Naive B cell (primary cell): ENCODE measurements at regions not wholly inside any gene's neighbourhood (a gene's known extent, or its start where the extent isn't known, plus 50 kb on each side); places are given as distances from the start of the nearest gene placed in this dataset.
"Not testable (repeated sequence)": the region's sequence is repeated elsewhere in the genome, so short reads cannot be mapped to it uniquely, and the experiment has no call there.

Source experiments
- ATAC-seq, 2 donors: fragments of 150-1000 bp; cut with Tn5 transposase; 2 replicates each; pipeline ENCODE4 v1.10.0; 2021; ENCODE audit warnings: low read depth in 2 of 2, mild to moderate bottlenecking in 2 of 2, moderate library complexity in 2 of 2
- DNase-seq: peaks from one replicate; pipeline ENCODE4 v3.0.0; 2022
- H3K27ac Mint-ChIP-seq, 6 donors: one replicate each; pipeline ENCODE4 v1.8.0; 2020 to 2022; ENCODE audit warnings: mild to moderate bottlenecking in 6 of 6, mixed read lengths in 6 of 6, moderate library complexity in 5 of 6, inconsistent platforms in 2 of 6
- H3K27me3 Mint-ChIP-seq, 3 donors: one replicate each; pipeline ENCODE4 v1.8.0; 2021 to 2022; ENCODE audit warnings: mixed read lengths in 3 of 3, mild to moderate bottlenecking in 1 of 3
- H3K36me3 Mint-ChIP-seq, 2 donors: one replicate each; pipeline ENCODE4 v1.8.0; 2020 to 2022; ENCODE audit warnings: mixed read lengths in 2 of 2, inconsistent platforms in 1 of 2, mild to moderate bottlenecking in 1 of 2
- H3K4me1 Mint-ChIP-seq, 3 donors: one replicate each; pipeline ENCODE4 v1.8.0; 2020 to 2022; ENCODE audit warnings: mixed read lengths in 3 of 3, inconsistent platforms in 1 of 3, mild to moderate bottlenecking in 1 of 3, moderate library complexity in 1 of 3
- H3K4me3 Mint-ChIP-seq, 8 donors: one replicate each; pipeline ENCODE4 v1.8.0; 2020 to 2022; ENCODE audit warnings: mild to moderate bottlenecking in 8 of 8, mixed read lengths in 8 of 8, moderate library complexity in 8 of 8, inconsistent platforms in 2 of 8
- H3K9me3 Mint-ChIP-seq, 7 donors: one replicate each; pipeline ENCODE4 v1.8.0; 2020 to 2022; ENCODE audit warnings: mixed read lengths in 7 of 7, mild to moderate bottlenecking in 5 of 7, inconsistent platforms in 2 of 7, moderate library complexity in 1 of 7

DNA sequence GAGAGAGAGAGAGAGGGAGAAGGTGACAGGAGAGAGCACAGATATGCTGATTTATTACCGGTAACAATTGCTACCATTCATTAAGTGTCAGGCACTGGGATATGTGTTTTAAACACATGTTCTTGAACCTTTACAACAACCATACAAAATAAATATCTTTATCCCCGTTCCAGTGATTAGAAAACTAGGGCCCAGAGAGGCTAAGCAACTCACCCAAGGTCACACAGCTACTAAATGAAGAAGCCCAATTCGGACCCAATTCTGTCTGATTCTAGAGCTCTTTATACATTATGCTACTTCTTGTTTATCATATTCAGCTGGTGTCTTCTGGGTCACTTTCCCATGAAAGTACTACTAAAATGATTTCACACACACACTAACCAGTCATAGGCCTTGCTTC lies 154.0 kb upstream of the RAG2 start:
- ATAC-seq (no peak), DNase-seq (no peak)
- Mint-ChIP-seq H3K4me1 (peaks cover 0 to 4% (median 0%) of the 10 kb centered on the region in 3 donors), H3K4me3 (no peak overlapping the region), H3K36me3 (no peaks in the 10 kb centered on the region), H3K27me3 (peaks cover 11 to 45% (median 24%) of the 10 kb centered on the region in 3 donors), H3K27ac (no peak overlapping the region), H3K9me3 (no peaks in the 10 kb centered on the region)

DNA sequence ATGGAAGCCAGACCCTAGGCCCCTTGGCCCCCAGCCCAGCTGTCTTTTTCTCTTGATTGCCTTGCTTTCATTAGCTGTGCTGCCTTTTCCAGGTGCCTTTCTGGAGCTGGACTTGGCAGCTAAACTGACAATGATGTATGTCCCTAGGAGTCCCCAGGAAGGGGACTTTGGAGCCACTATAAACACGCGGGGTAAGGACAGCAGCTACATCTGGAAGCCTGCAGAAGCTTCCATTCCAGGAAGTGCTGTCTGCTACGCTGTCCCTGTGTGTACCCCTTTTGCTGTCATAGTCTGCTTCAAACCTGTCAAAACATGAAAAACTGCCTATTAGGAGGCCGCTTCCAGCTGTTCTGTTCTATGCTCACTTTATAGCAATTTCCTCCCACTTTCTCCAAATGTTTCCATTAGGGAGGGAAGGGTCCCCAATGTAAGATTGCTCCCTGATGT lies 153.3 kb upstream of the RAG2 start:
- peaks cover 0 to 5% (median 0%) of the 10 kb centered on the region in 3 donors for H3K4me1 Mint-ChIP-seq
- H3K27ac Mint-ChIP-seq: no peak overlapping the region
- H3K36me3 Mint-ChIP-seq: no peaks in the 10 kb centered on the region
- no peak for ATAC-seq
- H3K9me3 Mint-ChIP-seq: no peaks in the 10 kb centered on the region
- H3K27me3 Mint-ChIP-seq: peaks cover 14 to 43% (median 27%) of the 10 kb centered on the region in 3 donors
- no peak for DNase-seq
- H3K4me3 Mint-ChIP-seq: no peak overlapping the region

DNA sequence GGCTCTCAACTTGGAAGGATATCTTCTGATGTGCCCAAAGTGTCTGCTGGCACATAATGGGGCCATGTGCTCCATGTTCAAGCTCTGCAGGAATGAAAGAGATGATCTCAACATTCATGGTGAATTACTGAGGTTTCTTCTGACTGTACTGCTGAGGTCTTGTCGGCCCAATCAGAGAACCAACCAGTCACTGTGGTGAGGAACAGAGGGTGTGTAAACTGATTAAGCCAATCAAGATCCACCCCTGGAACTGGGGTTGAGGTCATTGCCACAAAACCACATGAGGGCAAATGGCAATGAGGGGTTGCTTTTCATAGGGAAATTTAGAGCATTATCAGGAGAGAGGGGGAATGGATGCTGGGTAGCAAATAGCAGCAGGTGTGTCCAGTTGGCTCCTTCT lies 152.3 kb upstream of the RAG2 start:
- no peaks in the 10 kb centered on the region for H3K9me3 Mint-ChIP-seq
- H3K36me3 Mint-ChIP-seq: no peaks in the 10 kb centered on the region
- no peak overlapping the region for H3K4me3 Mint-ChIP-seq
- H3K27ac Mint-ChIP-seq: no peak overlapping the region
- DNase-seq (no peak), ATAC-seq (no peak)
- H3K27me3 Mint-ChIP-seq: peaks cover 14 to 36% (median 27%) of the 10 kb centered on the region in 3 donors
- H3K4me1 Mint-ChIP-seq: peaks cover 0 to 5% (median 0%) of the 10 kb centered on the region in 3 donors

DNA sequence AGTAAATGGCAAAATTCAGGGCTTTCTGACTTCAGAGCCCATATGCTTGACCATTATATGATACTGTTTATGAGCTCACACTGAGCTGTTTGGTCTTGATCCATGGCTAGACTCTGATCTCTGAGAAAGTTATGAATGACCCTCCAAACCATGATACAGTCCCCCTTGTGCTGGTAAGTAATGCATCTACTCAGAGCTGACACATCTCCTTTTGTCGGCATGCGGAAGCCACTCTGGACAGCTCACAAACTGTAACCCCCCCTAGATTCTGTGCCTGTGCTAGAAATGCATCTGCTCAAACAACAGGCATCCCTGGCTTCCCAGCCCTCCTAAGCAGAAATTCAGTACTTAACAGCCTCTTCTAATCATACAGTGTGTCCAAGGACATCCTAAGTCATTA lies 150.8 kb upstream of the RAG2 start:
- no peaks in the 10 kb centered on the region for H3K9me3 Mint-ChIP-seq
- no peak overlapping the region for H3K27ac Mint-ChIP-seq
- no peaks in the 10 kb centered on the region for H3K36me3 Mint-ChIP-seq
- H3K4me1 Mint-ChIP-seq: peaks cover 4 to 11% (median 6%) of the 10 kb centered on the region in 3 donors
- H3K4me3 Mint-ChIP-seq: no peak overlapping the region
- no peak for ATAC-seq
- no peak for DNase-seq
- H3K27me3 Mint-ChIP-seq: peaks cover 22 to 34% (median 25%) of the 10 kb centered on the region in 3 donors

DNA sequence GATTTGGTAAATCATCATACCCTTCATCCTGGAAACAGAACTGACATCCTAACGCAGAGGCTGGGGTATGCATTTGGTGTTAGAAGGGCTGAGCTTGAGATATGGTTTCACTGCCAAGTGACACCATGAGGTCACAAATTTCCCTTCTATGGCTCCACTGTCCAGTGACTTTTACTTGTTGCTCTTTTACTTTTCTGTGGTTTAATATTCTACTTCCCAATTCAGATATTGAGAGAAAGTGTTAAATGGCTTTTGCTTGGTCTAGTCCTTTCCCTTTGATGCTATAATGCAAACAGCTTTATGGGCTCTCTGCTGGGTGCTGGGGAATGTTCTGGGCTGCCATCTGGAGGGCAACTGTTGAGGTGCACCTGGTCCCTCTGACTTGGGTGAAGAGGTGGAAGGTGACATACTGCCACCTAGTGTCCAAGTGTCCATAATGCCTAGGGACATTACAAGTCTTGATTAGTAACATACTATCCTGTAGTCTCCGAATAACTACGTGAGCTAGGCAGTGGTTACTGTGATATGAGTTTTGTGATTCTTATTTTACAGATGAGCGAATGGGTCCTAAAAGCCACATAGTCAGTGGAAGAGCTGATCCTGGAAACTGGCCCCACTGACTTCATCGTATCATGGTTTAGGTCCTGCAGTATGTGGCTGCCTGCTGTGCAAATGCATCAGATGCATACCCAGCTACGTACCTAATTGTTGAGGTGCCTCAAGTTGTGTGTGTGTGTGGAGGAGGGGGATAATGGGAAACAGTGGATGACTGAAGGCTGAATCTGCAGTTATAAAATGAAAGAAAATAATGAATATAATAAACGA lies 149.1 kb upstream of the RAG2 start:
- peak; percentile 61 for DNase-seq
- Mint-ChIP-seq H3K4me1 (peaks cover 4 to 11% (median 6%) of the 10 kb centered on the region in 3 donors), H3K4me3 (peak overlapping the region in 1 of 8 donors; percentile 20), H3K27me3 (peaks cover 21 to 27% (median 25%) of the 10 kb centered on the region in 3 donors), H3K27ac (no peak overlapping the region), H3K9me3 (no peaks in the 10 kb centered on the region), H3K36me3 (no peaks in the 10 kb centered on the region)
- peak; percentile 95 for ATAC-seq

DNA sequence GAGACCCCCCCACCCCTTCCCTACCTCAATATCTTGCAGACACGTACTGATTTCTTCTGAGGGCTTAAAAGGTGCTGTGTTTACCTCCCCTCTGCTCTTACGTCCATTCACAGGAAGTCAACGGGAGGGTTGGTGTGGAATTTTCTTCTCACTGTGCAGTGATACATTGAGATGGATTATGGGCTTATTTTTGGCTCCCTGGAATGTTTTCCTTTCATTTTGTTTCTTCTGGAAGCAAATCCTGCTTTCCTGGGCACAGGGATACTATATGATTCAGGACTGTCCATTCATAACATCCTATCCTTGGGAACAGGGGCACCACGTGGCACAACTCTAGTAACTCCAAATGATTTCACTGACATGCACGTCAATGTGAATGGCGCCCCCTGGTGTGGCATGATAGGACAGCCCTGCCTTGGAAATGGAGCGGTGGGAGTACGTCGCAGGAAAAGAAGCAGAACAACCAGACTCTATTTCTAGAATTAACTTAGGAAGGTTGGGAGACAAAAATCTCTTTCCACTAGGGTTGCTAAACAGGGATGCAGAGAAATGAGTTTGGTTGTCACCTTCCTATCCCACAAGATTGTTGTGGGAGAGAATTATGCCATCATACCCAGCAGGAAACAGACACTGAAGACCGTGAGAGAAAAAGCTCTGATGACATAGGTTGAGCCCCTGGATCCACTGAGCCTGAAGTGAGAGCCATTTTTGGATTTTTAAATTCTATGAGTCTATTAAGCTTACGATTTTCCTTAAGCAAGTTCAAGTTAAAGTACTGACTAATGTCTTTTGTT lies 146.5 kb upstream of the RAG2 start:
- peak; percentile 26 for DNase-seq
- ATAC-seq: peak; percentile 27 to 40
- Mint-ChIP-seq H3K4me1 (peaks cover 4 to 11% (median 6%) of the 10 kb centered on the region in 3 donors), H3K36me3 (no peaks in the 10 kb centered on the region), H3K9me3 (no peaks in the 10 kb centered on the region), H3K4me3 (no peak overlapping the region), H3K27ac (no peak overlapping the region), H3K27me3 (peaks cover 25 to 37% (median 30%) of the 10 kb centered on the region in 3 donors)

DNA sequence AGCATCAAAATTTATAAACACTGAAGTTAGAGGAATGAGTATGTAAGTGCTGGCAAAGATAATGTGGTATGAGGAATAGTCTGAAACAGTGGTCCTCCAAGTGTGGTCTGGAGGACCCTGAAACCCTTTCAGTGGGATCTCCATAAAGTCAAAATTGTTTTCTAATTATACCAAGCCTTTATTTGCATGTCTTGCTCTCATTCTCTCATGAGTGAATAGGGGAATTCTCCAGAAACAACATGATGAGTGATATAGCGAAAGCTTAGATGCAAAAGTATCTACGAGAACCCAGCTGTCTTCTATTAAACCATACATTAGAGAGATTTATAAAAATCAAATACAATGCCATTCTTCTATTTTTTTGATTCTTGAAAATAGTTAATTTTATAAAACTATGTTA lies 145.0 kb upstream of the RAG2 start:
- Mint-ChIP-seq H3K4me1 (peaks cover 4 to 11% (median 6%) of the 10 kb centered on the region in 3 donors), H3K4me3 (no peak overlapping the region), H3K36me3 (no peaks in the 10 kb centered on the region), H3K27ac (no peak overlapping the region), H3K27me3 (peaks cover 20 to 33% (median 32%) of the 10 kb centered on the region in 3 donors), H3K9me3 (no peaks in the 10 kb centered on the region)
- DNase-seq (no peak), ATAC-seq (no peak)

DNA sequence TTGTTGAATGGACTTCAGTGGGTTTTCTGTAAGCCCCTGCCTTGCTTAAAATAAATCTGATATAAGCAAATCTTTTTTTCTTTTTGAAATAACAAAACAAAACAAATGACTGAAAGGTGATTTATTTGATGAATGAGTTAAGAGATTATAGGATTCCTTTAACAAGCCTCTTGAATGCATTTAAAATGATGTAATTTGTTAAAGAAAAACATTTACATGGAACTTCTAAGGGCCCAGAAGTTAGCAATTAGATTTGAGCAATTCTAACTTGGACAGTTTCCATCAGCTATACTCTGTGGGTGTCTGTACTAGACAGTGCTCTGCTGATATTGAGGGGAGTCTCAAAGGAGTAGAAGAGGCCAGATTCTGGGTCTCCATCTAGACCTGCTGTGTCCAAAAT lies 143.5 kb upstream of the RAG2 start:
- no peak for DNase-seq
- H3K36me3 Mint-ChIP-seq: no peaks in the 10 kb centered on the region
- no peaks in the 10 kb centered on the region for H3K9me3 Mint-ChIP-seq
- no peak for ATAC-seq
- H3K4me1 Mint-ChIP-seq: peaks cover 4 to 6% (median 5%) of the 10 kb centered on the region in 3 donors
- peaks cover 13 to 25% (median 25%) of the 10 kb centered on the region in 3 donors for H3K27me3 Mint-ChIP-seq
- no peak overlapping the region for H3K4me3 Mint-ChIP-seq
- no peak overlapping the region for H3K27ac Mint-ChIP-seq

DNA sequence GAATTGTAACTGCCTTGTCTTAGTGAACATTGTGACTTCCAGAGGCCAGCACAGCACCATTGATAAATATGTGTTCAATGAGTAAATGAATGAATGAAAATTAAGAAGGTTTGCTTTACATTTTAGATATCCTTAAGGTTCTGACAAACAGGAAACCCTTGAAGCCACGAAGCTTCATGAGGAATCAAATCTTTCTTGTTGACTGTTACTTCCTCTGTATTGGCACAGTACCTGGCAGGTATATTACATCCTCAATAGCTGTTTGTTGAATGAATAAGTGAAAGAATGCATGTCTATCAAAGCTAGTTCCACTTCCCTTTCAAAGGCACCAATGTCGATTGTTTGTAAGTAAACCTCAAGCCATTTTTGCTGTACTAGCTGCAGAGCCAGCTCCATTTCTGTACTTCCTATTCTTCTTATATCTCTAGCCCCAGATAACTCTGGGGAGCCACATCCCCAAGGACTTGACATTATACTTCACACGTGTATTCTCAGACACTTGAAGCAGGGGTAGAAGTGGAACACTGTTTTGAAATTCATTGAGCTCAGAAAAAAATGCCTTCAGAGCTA lies 140.3 kb upstream of the RAG2 start:
- no peaks in the 10 kb centered on the region for H3K36me3 Mint-ChIP-seq
- H3K27me3 Mint-ChIP-seq: peaks cover 6 to 17% (median 11%) of the 10 kb centered on the region in 3 donors
- H3K27ac Mint-ChIP-seq: no peak overlapping the region
- no peak for ATAC-seq
- H3K4me3 Mint-ChIP-seq: no peak overlapping the region
- H3K4me1 Mint-ChIP-seq: no peaks in the 10 kb centered on the region
- H3K9me3 Mint-ChIP-seq: peaks cover 0 to 6% (median 0%) of the 10 kb centered on the region in 7 donors
- DNase-seq: no peak

DNA sequence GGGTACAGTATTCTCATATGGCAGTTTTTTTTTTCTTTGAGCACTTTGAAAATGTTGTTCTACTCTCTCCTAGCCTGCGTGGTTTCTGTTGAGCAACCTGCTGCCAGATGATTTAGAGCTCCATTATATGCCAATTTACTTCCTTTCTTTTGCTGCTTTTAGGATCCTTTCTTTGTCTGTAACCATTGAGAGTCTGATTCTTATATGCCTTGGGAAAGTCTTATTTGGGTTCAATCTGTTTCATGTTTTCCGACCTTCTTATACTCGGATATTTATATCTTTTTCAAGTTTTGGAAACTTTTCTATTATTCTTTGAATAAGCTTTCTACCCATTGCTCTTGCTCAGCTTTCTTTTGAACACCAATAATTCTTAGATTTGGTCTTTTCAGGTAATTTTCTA lies 138.1 kb upstream of the RAG2 start:
- Mint-ChIP-seq H3K27ac (no peak overlapping the region), H3K9me3 (peaks cover 0 to 6% (median 0%) of the 10 kb centered on the region in 7 donors), H3K4me3 (no peak overlapping the region), H3K27me3 (peaks cover 11 to 21% (median 11%) of the 10 kb centered on the region in 3 donors), H3K4me1 (no peaks in the 10 kb centered on the region), H3K36me3 (no peaks in the 10 kb centered on the region)
- DNase-seq (no peak), ATAC-seq (no peak)

DNA sequence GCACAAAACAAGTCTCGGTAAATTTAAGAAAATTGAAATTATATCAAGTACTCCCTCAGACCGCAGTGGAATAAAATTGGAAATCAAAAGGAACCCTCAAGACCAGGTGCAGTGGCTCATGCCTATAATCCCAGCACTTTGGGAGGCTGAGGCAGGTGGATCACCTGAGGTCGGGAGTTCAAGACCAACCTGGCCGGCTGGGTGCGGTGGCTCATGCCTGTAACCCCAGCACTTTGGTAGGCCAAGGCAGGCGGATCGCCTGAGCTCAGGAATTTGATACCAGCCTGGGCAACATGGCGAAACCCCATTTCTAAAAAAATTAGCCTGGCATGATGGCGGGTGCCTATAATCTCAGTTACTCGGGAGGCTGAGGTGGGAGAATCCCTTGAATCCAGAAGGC lies 135.7 kb upstream of the RAG2 start:
- H3K36me3 Mint-ChIP-seq, DNase-seq, ATAC-seq, H3K27me3 Mint-ChIP-seq, H3K4me3 Mint-ChIP-seq, H3K27ac Mint-ChIP-seq, H3K4me1 Mint-ChIP-seq, H3K9me3 Mint-ChIP-seq: not testable (repeated sequence)

DNA sequence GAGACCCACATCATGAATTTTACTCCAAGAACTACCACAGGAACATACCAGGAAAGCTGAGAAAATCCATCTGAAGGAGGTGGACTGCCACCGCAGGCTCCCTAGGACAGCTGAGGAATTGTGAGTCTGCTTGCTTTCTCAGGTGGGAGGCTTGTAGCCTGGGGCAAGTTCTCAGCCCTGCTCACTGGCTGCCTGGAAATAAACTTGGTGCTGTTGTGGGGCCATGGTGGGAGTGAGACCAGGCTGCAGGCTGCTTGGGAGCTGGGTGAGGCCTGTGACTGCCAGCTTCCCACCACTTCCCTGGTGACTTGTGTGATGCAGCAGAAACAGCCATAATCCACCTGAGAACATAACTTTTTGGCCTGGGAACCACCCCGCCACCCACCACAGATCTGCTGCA lies 132.7 kb upstream of the RAG2 start:
- peaks cover 0 to 2% (median 0%) of the 10 kb centered on the region in 7 donors for H3K9me3 Mint-ChIP-seq
- ATAC-seq: no peak
- no peak for DNase-seq
- peaks cover 0 to 9% (median 9%) of the 10 kb centered on the region in 3 donors for H3K27me3 Mint-ChIP-seq
- no peaks in the 10 kb centered on the region for H3K4me1 Mint-ChIP-seq
- H3K4me3 Mint-ChIP-seq: no peak overlapping the region
- no peak overlapping the region for H3K27ac Mint-ChIP-seq
- H3K36me3 Mint-ChIP-seq: no peaks in the 10 kb centered on the region

DNA sequence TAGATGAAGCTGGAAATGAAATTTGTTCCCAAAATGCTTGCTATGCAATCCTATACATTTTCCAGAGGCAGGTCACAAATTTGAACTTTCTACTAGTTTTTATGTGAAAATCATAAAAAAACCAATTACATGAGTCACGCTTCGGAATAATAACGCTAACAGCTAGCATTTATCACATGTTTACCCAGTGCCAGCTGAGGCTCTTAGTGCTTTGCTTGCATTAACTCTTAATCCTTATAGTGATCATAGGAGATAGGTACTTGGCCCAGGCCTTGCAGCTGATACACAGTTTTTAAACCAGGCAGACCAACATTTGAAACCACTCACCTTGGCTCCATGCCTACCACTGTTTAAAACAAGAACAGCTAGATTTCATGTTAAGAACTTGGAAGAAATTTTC lies 131.8 kb upstream of the RAG2 start:
- Mint-ChIP-seq H3K27ac (no peak overlapping the region), H3K9me3 (peaks cover 0 to 2% (median 0%) of the 10 kb centered on the region in 7 donors), H3K4me1 (peaks cover under 1 to 7% (median 5%) of the 10 kb centered on the region in 3 donors), H3K36me3 (no peaks in the 10 kb centered on the region), H3K27me3 (peaks cover 0 to 9% (median 9%) of the 10 kb centered on the region in 3 donors), H3K4me3 (no peak overlapping the region)
- ATAC-seq (no peak), DNase-seq (no peak)
